ENCODE measurements at regions not wholly inside any gene's neighbourhood (a gene's known extent, or its start where the extent isn't known, plus 50 kb on each side); places are given as distances from the start of the nearest gene placed in this dataset.

- H3K9me3 Mint-ChIP-seq: no peaks in the 10 kb centered on the region
- no peak overlapping the region for H3K4me3 Mint-ChIP-seq
- no peak for ATAC-seq
- no peak overlapping the region for H3K4me2 ChIP-seq
- H3K27ac ChIP-seq (ENCODE audit: low read depth): no peak overlapping the region
- H3K36me3 Mint-ChIP-seq (ENCODE audit: low read depth): no peaks in the 10 kb centered on the region
- DNase-seq (ENCODE audit: low spot score): no peak
- H4K20me1 ChIP-seq (replicated peaks; ENCODE audit: insufficient read depth): no peaks in the 10 kb centered on the region
- TF ChIP-seq ZNF331 (CRISPR knock-in tag; IDR thresholded peaks at IDR 0.05; ENCODE audit: low read depth) (no peak), EZH2 (IDR thresholded peaks at IDR 0.05; ENCODE audit: low read depth, unreplicated experiment) (no peak), CREB1 (CRISPR knock-in tag; IDR thresholded peaks at IDR 0.05; ENCODE audit: low read depth) (no peak), POLR2AphosphoS5 (IDR thresholded peaks at IDR 0.05; ENCODE audit: low read depth) (no peak)
- TF ChIP-seq, protein P1, sequence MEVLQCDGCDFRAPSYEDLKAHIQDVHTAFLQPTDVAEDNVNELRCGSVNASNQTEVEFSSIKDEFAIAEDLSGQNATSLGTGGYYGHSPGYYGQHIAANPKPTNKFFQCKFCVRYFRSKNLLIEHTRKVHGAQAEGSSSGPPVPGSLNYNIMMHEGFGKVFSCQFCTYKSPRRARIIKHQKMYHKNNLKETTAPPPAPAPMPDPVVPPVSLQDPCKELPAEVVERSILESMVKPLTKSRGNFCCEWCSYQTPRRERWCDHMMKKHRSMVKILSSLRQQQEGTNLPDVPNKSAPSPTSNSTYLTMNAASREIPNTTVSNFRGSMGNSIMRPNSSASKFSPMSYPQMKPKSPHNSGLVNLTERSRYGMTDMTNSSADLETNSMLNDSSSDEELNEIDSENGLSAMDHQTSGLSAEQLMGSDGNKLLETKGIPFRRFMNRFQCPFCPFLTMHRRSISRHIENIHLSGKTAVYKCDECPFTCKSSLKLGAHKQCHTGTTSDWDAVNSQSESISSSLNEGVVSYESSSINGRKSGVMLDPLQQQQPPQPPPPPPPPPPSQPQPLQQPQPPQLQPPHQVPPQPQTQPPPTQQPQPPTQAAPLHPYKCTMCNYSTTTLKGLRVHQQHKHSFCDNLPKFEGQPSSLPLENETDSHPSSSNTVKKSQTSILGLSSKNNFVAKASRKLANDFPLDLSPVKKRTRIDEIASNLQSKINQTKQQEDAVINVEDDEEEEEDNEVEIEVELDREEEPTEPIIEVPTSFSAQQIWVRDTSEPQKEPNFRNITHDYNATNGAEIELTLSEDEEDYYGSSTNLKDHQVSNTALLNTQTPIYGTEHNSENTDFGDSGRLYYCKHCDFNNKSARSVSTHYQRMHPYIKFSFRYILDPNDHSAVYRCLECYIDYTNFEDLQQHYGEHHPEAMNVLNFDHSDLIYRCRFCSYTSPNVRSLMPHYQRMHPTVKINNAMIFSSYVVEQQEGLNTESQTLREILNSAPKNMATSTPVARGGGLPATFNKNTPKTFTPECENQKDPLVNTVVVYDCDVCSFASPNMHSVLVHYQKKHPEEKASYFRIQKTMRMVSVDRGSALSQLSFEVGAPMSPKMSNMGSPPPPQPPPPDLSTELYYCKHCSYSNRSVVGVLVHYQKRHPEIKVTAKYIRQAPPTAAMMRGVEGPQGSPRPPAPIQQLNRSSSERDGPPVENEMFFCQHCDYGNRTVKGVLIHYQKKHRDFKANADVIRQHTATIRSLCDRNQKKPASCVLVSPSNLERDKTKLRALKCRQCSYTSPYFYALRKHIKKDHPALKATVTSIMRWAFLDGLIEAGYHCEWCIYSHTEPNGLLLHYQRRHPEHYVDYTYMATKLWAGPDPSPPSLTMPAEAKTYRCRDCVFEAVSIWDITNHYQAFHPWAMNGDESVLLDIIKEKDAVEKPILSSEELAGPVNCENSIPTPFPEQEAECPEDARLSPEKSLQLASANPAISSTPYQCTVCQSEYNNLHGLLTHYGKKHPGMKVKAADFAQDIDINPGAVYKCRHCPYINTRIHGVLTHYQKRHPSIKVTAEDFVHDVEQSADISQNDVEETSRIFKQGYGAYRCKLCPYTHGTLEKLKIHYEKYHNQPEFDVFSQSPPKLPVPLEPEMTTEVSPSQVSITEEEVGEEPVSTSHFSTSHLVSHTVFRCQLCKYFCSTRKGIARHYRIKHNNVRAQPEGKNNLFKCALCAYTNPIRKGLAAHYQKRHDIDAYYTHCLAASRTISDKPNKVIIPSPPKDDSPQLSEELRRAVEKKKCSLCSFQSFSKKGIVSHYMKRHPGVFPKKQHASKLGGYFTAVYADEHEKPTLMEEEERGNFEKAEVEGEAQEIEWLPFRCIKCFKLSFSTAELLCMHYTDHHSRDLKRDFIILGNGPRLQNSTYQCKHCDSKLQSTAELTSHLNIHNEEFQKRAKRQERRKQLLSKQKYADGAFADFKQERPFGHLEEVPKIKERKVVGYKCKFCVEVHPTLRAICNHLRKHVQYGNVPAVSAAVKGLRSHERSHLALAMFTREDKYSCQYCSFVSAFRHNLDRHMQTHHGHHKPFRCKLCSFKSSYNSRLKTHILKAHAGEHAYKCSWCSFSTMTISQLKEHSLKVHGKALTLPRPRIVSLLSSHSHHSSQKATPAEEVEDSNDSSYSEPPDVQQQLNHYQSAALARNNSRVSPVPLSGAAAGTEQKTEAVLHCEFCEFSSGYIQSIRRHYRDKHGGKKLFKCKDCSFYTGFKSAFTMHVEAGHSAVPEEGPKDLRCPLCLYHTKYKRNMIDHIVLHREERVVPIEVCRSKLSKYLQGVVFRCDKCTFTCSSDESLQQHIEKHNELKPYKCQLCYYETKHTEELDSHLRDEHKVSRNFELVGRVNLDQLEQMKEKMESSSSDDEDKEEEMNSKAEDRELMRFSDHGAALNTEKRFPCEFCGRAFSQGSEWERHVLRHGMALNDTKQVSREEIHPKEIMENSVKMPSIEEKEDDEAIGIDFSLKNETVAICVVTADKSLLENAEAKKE (CRISPR knock-in tag; IDR thresholded peaks at IDR 0.05): no peak
- no peaks in the 10 kb centered on the region for H3F3A ChIP-seq (replicated peaks; ENCODE audit: low read depth)
- no peaks in the 10 kb centered on the region for H3K27me3 Mint-ChIP-seq (ENCODE audit: insufficient read depth, low read depth, poor library complexity)
- no peak overlapping the region for H3K4me3 ChIP-seq
- H3K9me2 ChIP-seq (ENCODE audit: insufficient read depth): no peaks in the 10 kb centered on the region
- H3K4me1 ChIP-seq (ENCODE audit: insufficient read depth): peaks cover 12% of the 10 kb centered on the region
- no peak overlapping the region for H3K27ac Mint-ChIP-seq
- H2AFZ ChIP-seq: 0 out of 2 replicates have a peak overlapping the region, but pooled peaks have one; percentile 14
- H3K36me3 ChIP-seq (ENCODE audit: insufficient read depth): no peaks in the 10 kb centered on the region
- H3K27me3 ChIP-seq (ENCODE audit: insufficient read depth): no peaks in the 10 kb centered on the region
- no peaks in the 10 kb centered on the region for H3K79me2 ChIP-seq (replicated peaks; ENCODE audit: insufficient read depth)
- peaks cover 17% of the 10 kb centered on the region for H3K4me1 Mint-ChIP-seq
Measured at GRCh38 chr3:194876403-194877095, 190.9 kb downstream of the FAM43A start.

Data from GM23338 (cell line).